Stimulated activated CD8-positive, alpha-beta memory T cell treated with anti-CD3 and anti-CD28 coated beads, Interleukin-12 subunit alpha, Interleukin-12 subunit beta, amount 100 ng/mL, for 24 hours (primary cell): ENCODE measurements at regions not wholly inside any gene's neighbourhood (a gene's known extent, or its start where the extent isn't known, plus 50 kb on each side); places are given as distances from the start of the nearest gene placed in this dataset.

Source experiments
- DNase-seq: peaks from one replicate; pipeline ENCODE4 v3.0.0-alpha.2; 2020; ENCODE audit errors: extremely low read depth

DNA sequence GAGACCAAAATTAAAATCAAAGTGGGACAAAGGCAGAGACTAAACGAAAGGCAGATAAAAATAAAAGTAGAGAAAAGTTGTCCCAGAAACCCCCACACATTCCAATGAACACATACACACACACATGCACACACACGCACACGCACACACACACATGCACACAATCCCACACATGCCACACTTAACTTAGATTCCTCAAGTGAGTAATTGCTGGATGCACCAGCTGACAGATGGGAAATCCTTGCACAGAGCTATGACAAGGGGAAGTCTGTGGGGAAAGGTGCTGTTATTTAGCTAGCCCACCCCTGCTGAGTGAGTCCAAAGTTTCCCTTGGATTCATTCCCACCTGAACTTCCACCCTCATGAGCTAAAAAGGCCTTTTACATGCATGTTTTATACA, 233.9 kb downstream of the RAB28 start:
- no peak for DNase-seq

DNA sequence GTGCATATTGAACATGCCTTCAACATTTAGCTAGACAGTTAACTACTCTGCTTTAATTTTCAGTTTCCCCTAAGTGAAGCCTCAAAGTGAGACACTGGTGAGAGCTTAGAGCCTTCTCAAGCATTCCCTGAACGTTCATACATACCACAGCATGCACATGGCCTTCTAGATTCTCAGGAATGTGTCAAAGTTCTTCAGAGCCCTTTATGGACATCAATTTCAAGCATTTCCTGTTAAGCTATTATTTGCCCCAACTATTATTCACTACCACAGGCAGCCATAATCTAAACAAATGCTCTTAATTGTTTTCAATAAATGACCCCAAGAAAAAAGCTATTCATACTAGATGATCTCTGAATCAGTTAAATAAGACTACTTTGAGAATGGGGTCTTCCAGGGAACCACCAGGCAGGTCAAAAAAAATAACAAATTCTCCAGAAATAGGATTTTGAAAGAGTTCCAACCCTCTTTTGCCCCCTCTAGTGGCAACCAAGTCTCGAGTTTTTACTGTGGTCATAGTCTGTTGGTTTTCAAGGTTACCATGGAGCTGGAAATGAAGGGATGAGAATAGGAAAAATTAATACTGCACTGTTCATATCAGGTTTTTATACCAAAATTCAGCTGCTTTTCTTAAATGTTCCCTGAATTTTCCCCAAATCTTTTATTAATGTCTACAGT, 235.4 kb downstream of the RAB28 start:
- DNase-seq = no peak

- DNase-seq = no peak
Measured at GRCh38 chr4:13246107-13246506, 238.0 kb downstream of the RAB28 start.

DNA sequence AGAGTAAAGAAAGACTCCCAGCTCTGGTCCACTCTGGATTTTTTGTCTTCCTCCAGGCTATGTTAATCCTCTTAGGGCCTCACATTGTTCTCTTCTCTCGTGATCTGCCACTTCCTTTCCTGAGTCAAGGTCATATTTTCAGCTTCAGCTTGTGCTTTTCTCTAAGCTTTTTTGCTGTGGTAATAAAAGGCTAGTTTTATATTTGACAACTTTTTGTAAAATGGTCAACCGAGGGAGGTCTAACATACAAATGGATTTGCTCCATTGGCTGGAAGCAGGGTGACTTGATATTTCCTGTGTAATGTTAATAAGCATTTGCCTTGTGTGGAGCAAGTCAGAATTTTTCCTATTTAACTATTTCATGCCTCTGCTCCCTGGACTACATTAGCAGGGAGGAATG, 239.7 kb downstream of the RAB28 start:
- no peak for DNase-seq

- DNase-seq = no peak
Measured at GRCh38 chr4:13243152-13243551, 241.0 kb downstream of the RAB28 start.

DNA sequence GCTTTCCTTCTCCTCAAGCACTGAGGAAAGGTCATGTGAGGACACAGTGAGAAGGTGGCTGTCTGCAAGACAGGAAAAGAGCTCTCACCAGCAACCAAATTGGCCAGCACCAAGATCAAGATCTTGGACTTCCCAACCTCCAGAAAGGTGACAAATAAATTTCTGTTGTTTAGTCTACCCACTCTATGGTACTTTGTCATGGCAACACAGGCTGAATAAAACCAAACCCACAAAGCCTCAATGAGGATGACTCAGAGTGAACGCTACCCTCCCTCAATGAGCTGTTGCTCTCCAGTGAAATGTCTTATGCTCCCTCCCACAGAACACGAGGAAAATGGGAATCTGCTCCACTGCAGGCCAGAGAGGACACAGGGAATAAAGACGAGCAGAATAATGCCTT, 244.1 kb downstream of the RAB28 start:
- no peak for DNase-seq

GRCh38 chr4:13238936-13239335, 245.2 kb downstream of the RAB28 start:
- DNase-seq = no peak

DNA sequence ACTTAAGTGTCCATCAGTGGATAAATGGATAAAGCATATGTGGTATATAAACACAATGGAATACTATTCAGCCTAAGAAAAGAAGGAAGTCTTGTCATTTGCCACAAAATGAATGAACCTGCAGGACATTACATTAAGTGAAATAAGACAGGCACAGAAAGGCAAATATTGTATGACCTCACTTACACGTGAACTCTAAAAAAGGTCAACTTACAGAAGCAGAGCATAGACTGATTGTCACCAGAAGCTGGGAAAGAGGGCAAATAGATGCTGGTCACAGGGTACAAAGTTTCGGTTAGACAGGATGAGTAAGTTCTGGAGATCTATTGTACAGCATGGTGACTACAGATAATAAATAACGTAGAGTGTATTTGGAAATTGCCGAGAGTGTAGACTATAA, 247.7 kb downstream of the RAB28 start:
- no peak for DNase-seq

DNA sequence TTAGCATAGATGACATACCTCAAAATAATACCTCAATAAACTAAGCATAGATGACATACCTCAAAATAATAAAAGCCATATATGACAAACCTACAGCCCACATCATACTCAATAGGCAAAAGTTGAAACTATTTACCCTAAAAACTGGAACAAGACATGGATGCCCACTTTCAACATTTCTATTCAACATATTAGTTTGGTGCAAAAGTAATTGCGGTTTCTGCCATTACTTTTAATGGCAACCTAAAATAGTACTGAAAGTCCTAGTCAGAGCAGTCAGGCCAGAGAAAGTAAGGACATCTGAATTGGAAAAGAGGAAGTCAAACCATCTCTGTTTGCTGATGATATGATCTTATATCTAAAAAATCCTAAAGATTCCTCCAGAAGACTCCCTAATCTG, 250.4 kb downstream of the RAB28 start:
- DNase-seq = no peak

GRCh38 chr4:13219971-13220370, 264.2 kb downstream of the RAB28 start:
- DNase-seq = no peak

DNA sequence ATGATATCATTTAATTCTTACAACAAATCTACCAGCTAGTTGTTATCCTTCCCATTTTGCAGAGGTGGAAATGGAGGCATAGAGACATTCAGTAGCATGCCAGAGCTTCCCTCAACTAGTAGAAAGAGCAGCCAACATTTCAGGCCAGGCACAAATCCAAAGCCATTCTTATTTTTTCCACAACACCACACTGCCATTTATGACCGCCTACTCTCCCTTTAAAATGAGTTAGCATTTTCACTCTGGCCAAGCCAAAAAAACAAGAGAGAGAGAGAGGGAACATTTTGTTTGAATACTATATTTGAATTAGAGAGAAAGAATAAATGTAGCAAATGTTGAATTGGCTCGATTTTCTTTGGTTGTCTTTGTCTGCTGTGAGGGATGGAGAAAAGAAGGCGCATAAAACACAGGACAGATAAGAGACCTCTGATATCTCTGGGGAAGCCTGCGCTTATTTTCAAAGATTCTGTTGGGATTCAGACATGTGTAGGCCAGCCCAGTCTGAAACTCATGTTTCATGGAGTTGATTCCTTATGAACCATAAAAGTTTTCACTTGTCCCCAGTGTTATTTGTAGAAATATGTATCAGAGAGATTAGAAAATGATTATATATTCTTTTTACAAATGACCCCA, 265.7 kb downstream of the RAB28 start:
- no peak for DNase-seq

GRCh38 chr4:13215560-13215959, 268.6 kb downstream of the RAB28 start:
- no peak for DNase-seq

DNA sequence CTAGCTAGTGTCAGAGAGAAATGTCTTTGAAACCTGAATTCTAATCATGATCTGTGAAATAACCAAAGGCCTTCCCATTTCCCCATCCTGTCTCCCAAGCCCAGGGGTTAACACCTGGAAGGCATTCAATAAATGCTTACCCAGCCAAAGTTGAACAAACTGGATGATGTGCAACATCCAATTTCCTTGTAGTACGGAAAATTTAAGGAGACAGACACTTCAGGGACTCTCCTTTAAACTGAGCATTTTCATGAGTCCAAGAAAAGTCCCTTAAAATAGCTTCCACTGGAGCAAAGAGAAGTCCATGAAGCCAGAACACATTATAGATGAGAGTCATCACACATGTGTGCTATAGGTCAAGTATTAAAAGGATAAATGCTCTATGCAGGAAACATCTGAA, 271.2 kb downstream of the RAB28 start:
- no peak for DNase-seq

GRCh38 chr4:13209600-13209999, 274.5 kb downstream of the RAB28 start:
- DNase-seq = no peak

- DNase-seq = no peak
Measured at GRCh38 chr4:13208558-13209193, 275.5 kb downstream of the RAB28 start.

GRCh38 chr4:13207226-13207625, 276.9 kb downstream of the RAB28 start:
- DNase-seq = no peak

DNA sequence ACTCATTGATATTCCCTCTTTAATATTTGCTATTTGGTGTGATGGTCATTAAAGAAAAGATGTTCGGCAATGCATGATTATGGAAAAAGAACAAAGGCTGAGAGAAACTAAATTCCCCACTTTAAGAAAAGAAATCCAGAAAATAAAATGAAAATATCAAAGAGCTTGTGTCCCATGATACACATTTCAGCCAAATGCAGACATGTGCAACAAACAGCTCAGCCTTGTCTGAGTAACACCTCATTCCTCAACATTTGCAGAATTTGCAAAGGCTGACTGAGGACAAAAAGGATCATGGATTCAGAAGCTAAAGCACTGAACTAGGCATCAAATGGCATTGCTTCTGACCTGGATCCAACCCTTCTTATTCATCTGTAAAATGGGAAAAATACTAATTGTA, 281.0 kb downstream of the RAB28 start:
- DNase-seq = no peak

- DNase-seq = no peak
Measured at GRCh38 chr4:13202701-13203100, 281.4 kb downstream of the RAB28 start.

DNA sequence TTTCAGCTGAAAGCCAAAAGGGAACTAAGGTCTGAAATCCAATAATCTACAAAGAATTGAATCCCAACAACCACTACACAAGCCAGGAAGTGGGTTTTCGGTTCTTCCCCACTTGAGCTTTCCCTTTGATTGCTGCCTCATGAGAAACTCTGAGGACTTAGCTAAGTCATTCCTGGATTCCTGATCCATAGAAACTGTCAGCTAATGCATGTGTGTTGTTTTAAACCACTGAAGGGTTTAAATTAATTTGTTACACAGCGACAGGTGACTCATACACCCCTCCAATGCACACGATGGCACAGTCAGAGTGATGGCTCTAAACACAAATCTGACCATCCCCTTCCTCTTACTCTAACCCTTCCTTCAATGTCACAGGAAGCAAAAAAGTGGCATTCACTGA, 282.9 kb downstream of the RAB28 start:
- no peak for DNase-seq

GRCh38 chr4:13196721-13197120, 287.4 kb downstream of the RAB28 start:
- DNase-seq = no peak

DNA sequence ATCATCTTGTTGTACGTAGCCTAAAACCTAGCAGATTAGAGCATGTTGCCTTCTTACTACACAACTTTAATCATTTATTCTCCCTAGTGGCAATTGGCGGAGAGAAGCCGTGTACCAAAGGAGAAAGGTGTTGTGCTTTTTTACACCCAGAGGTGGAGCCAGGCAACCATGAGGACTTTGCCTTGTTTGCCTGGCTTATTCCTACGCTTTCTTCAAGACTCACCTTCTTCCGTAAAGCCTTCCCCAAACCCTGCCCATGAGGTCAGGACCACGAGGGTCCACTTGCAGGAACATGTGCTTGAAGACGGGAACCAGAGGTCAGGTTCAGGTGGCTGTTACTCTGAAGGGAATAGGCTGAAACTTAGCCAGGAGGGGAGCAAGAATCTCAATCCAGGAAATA, 290.5 kb downstream of the RAB28 start:
- DNase-seq = no peak

DNA sequence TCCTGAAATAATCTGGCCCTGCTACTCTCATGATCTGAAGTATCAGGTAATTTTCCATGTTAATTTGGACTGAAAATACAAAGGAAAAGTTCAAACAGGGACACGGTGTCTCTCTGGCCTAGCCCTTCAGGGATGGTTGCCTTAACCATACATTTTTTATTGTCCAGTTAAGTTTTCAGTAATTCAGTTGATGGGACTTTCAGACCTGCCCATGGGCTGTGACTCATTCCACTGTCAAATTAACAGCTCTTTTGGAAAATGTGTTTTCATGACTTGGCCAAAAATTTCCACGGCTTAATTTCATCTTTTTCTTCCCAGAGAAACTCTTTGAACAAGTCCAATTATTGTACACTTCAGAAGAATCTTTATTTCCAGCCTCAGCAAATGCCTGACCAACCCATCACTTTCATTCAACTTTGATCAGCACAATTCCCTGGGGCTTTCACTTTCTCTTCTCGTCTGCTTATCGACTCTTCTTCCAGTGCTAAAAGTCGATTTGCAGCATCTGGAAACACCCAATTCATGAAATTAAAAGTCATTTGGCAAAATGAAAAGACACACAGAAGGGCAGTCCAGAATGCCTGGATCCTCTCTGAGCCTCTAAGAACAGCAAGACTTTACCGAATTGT, 293.9 kb downstream of the RAB28 start:
- DNase-seq = no peak

DNA sequence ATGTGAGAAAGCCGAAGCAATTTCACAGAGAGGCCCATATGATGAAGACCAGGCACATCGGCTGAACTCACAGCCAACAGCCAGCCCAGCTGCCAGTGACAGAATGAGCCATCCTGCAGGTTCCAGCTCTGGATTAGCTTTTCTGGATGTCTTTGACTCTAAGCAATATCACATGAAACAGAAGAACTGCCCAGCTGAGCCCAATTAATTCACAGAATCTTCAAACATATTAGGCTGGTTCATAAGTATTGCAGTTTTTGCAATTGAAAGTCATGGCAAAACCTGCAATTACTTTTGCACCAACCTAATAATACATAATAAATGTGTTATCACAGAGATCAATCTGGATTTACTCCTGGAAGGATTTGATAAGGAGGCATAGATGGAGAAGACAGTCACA, 299.9 kb downstream of the RAB28 start:
- DNase-seq = no peak
